ENCODE measurements at regions not wholly inside any gene's neighbourhood (a gene's known extent, or its start where the extent isn't known, plus 50 kb on each side); places are given as distances from the start of the nearest gene placed in this dataset.

DNA sequence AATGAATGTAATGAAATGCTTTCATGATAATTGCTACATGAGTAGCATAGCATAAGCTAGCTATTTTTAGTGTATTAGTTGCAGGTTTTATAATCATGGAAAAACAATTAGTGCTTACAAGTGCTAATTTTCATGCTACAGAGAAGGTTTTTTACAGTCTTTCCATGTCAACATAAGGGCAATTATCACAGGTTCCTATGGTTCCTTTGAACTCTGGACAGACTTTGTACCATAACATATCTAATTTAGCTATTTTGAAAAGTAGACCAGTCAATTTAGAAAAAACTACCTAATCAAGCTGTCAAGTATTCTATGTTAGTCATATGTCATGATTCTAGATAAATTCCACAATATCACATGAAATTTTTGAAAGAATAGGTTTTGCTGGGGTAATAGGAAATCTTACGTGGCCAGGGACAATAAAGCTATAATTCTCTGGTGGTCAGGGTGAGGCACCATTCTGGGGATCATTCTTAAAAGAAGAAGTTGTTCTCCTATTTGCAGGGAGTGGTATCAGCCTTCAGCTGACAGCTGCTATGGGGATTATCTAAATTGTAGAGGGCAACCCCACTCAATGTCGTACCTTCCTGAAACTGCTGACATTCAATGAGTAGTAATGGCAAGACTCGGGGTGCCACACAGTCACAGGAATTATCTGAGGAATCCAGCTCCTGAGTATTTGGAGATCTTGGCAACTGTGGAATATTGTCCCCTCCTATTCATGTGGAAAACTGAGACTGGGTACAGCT lies 724.0 kb upstream of the LINC00305 start:
- no peaks in the 10 kb centered on the region for H3K27me3 ChIP-seq (ENCODE audit: control insufficient read depth, insufficient read depth)
- H3K4me1 ChIP-seq (ENCODE audit: control insufficient read depth, insufficient read depth, low read length) = no peaks in the 10 kb centered on the region
- ATAC-seq (no peak), DNase-seq (no peak)
- H3K4me3 ChIP-seq (ENCODE audit: low read length) = no peak overlapping the region
- no peaks in the 10 kb centered on the region for H3K9me3 ChIP-seq (ENCODE audit: control insufficient read depth, low read length)
- 56% methylated on average over 3 of the region's 3 CpGs for WGBS
- H3K27ac ChIP-seq (ENCODE audit: low read length) = no peak overlapping the region
- intact Hi-C loops (cut with DNase I) = no loop called here

DNA sequence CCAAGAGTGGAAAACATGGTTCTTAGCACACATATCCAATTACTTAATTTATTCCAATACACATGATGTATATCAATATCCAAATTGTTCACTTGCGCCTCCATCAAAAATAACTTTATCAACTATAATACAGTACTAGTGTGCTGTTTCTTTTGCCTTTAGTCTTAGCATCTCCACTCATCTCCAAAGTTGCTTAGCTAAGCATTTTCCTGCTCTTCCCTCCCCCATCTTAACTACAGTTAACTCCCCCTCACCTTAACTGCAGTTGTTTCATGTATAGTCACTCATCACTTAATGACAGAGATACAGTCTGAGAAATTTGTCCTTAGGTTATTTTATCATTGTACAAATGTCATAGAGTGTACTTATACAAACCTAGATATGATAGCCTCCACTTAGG lies 705.2 kb upstream of the LINC00305 start:
- ATAC-seq (no peak), DNase-seq (no peak)
- H3K4me1 ChIP-seq (ENCODE audit: control insufficient read depth, insufficient read depth, low read length) = no peaks in the 10 kb centered on the region
- no peaks in the 10 kb centered on the region for H3K9me3 ChIP-seq (ENCODE audit: control insufficient read depth, low read length)
- 95% methylated on average over 1 of the region's 1 CpG for WGBS
- H3K27me3 ChIP-seq (ENCODE audit: control insufficient read depth, insufficient read depth) = no peaks in the 10 kb centered on the region
- H3K4me3 ChIP-seq (ENCODE audit: low read length) = no peak overlapping the region
- H3K27ac ChIP-seq (ENCODE audit: low read length) = no peak overlapping the region
- intact Hi-C loops (cut with DNase I) = no loop called here

GRCh38 chr18:64852281-64852680 lies 703.4 kb upstream of the LINC00305 start:
- no peak overlapping the region for H3K4me3 ChIP-seq (ENCODE audit: low read length)
- intact Hi-C loops (cut with DNase I) = no loop called here
- DNase-seq (no peak), ATAC-seq (no peak)
- H3K4me1 ChIP-seq (ENCODE audit: control insufficient read depth, insufficient read depth, low read length) = no peaks in the 10 kb centered on the region
- H3K27me3 ChIP-seq (ENCODE audit: control insufficient read depth, insufficient read depth) = no peaks in the 10 kb centered on the region
- no peak overlapping the region for H3K27ac ChIP-seq (ENCODE audit: low read length)
- 85% methylated on average over 5 of the region's 5 CpGs for WGBS
- no peaks in the 10 kb centered on the region for H3K9me3 ChIP-seq (ENCODE audit: control insufficient read depth, low read length)

- intact Hi-C loops (cut with DNase I) = no loop called here
- no peaks in the 10 kb centered on the region for H3K27me3 ChIP-seq (ENCODE audit: control insufficient read depth, insufficient read depth)
- no peaks in the 10 kb centered on the region for H3K9me3 ChIP-seq (ENCODE audit: control insufficient read depth, low read length)
- H3K27ac ChIP-seq (ENCODE audit: low read length) = no peak overlapping the region
- DNase-seq = no peak
- 77% methylated on average over 6 of the region's 6 CpGs for WGBS
- no peak overlapping the region for H3K4me3 ChIP-seq (ENCODE audit: low read length)
- ATAC-seq = no peak
- no peaks in the 10 kb centered on the region for H3K4me1 ChIP-seq (ENCODE audit: control insufficient read depth, insufficient read depth, low read length)
These were observed 702.8 kb upstream of the LINC00305 start for GRCh38 chr18:64851726-64852125.

DNA sequence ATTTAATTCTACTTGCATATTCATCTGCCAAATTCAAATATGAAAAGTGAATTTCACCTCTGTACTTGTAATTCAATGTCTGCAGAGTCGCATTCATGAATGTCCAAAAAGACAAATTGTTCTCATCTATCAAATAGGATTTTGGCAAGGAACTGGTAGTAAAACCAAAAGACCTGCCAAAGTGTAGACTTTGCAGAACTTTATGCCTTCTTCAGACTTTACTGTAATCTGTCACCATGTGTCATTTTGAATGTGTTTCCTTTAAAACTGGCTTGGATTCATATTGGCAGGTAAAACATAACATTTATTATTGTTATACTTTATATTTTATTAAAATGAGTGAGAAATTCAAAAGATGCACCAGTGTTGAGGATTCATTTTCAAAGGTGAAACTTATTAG lies 701.9 kb upstream of the LINC00305 start:
- Histone ChIP-seq H3K27me3 (ENCODE audit: control insufficient read depth, insufficient read depth) (no peaks in the 10 kb centered on the region), H3K4me3 (ENCODE audit: low read length) (no peak overlapping the region), H3K9me3 (ENCODE audit: control insufficient read depth, low read length) (no peaks in the 10 kb centered on the region), H3K4me1 (ENCODE audit: control insufficient read depth, insufficient read depth, low read length) (no peaks in the 10 kb centered on the region), H3K27ac (ENCODE audit: low read length) (no peak overlapping the region)
- DNase-seq (no peak), ATAC-seq (no peak)
- 69% methylated on average over 1 of the region's 1 CpG for WGBS
- intact Hi-C loops (cut with DNase I) = no loop called here

DNA sequence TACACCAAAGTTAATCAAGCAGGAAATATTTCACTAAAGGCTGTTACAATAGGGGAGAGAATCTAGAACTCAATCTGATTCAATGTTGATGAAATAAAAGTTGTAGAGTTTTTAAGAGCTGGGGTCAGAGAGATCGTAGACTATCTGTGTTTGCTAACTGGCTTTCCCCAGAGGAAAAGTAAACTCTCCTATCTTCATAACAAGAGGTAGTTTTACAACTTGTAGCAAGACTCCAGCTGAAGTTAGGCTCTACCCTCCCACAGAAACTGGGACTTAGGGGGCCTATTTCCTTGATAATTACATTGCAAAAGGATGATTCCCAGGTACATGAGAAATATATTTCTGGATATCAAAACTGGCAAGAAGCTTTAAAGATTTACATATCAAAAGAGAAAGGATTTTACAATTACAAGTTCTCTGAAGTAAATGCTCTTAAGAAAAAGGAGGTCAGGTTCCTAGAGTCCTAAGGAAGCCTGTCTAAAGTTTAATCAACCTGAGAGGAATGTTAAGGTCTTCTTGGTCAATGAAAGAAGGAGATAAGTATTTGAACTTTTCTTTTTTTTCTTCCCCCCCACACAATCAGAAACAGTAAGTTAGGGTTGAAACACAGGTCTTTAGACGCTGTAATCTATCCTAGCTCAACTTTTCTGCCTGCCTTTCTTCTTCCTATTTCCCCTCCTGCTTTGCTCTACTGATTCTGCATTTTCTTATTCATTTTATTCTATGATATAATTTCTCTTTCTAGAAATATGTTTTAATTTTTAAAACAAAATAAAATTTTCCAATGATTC lies 692.2 kb upstream of the LINC00305 start:
- H3K27ac ChIP-seq (ENCODE audit: low read length) = no peak overlapping the region
- ATAC-seq (no peak), DNase-seq (no peak)
- no peaks in the 10 kb centered on the region for H3K4me1 ChIP-seq (ENCODE audit: control insufficient read depth, insufficient read depth, low read length)
- WGBS = 58% methylated on average over 2 of the region's 2 CpGs
- H3K9me3 ChIP-seq (ENCODE audit: control insufficient read depth, low read length) = no peaks in the 10 kb centered on the region
- no peaks in the 10 kb centered on the region for H3K27me3 ChIP-seq (ENCODE audit: control insufficient read depth, insufficient read depth)
- H3K4me3 ChIP-seq (ENCODE audit: low read length) = no peak overlapping the region
- intact Hi-C loops (cut with DNase I) = no loop called here

GRCh38 chr18:64810354-64810753 lies 661.5 kb upstream of the LINC00305 start:
- DNase-seq = no peak
- H3K27ac ChIP-seq (ENCODE audit: low read length) = no peak overlapping the region
- intact Hi-C loops (cut with DNase I) = no loop called here
- H3K9me3 ChIP-seq (ENCODE audit: control insufficient read depth, low read length) = no peaks in the 10 kb centered on the region
- no peaks in the 10 kb centered on the region for H3K27me3 ChIP-seq (ENCODE audit: control insufficient read depth, insufficient read depth)
- 83% methylated on average over 3 of the region's 3 CpGs for WGBS
- H3K4me3 ChIP-seq (ENCODE audit: low read length) = no peak overlapping the region
- H3K4me1 ChIP-seq (ENCODE audit: control insufficient read depth, insufficient read depth, low read length) = no peaks in the 10 kb centered on the region
- ATAC-seq = no peak

DNA sequence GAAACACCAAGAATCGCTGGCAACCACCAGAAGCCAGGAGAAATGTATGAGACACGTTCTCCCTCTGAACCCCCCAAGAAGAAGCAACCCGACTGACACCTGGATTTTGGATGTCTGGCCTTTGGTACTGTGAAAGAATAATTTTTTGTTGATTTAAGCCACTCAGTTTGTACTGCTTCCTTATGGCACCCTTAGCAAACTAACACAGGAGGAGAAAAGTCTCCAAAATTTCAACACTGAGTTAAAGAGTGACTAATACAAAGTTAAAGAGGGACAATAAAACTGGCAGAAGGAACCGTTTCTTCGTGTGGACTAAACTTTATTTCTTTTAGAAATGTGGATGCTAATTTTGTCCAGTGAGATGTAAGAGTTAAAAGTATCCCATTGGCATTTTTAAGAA lies 660.9 kb upstream of the LINC00305 start:
- Histone ChIP-seq H3K4me3 (ENCODE audit: low read length) (no peak overlapping the region), H3K9me3 (ENCODE audit: control insufficient read depth, low read length) (no peaks in the 10 kb centered on the region), H3K27ac (ENCODE audit: low read length) (no peak overlapping the region), H3K4me1 (ENCODE audit: control insufficient read depth, insufficient read depth, low read length) (no peaks in the 10 kb centered on the region), H3K27me3 (ENCODE audit: control insufficient read depth, insufficient read depth) (no peaks in the 10 kb centered on the region)
- DNase-seq = no peak
- no peak for ATAC-seq
- WGBS = 82% methylated on average over 5 of the region's 5 CpGs
- intact Hi-C loops (cut with DNase I) = no loop called here

DNA sequence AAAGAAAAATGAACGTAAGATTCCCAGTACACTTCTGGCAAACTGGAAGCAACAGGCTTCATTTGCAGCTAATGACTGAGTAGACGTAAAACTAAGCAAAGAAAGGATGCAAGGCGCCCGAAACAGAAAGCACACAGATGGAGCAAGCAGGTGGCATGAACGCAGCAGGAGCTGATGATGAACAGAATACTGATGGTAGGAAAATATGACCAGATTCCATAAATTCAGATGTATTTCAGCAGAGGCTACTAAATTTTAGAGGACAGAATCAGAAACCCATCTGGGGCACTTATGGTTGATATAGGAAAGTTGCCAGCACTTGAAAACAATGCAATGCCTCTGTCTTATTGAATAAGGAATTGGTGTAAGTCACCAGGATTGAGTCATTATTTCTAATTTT lies 658.7 kb upstream of the LINC00305 start:
- no peak for ATAC-seq
- Histone ChIP-seq H3K27me3 (ENCODE audit: control insufficient read depth, insufficient read depth) (no peaks in the 10 kb centered on the region), H3K9me3 (ENCODE audit: control insufficient read depth, low read length) (no peaks in the 10 kb centered on the region), H3K4me3 (ENCODE audit: low read length) (no peak overlapping the region), H3K4me1 (ENCODE audit: control insufficient read depth, insufficient read depth, low read length) (no peaks in the 10 kb centered on the region), H3K27ac (ENCODE audit: low read length) (no peak overlapping the region)
- DNase-seq = no peak
- WGBS = 91% methylated on average over 5 of the region's 5 CpGs
- intact Hi-C loops (cut with DNase I) = no loop called here

DNA sequence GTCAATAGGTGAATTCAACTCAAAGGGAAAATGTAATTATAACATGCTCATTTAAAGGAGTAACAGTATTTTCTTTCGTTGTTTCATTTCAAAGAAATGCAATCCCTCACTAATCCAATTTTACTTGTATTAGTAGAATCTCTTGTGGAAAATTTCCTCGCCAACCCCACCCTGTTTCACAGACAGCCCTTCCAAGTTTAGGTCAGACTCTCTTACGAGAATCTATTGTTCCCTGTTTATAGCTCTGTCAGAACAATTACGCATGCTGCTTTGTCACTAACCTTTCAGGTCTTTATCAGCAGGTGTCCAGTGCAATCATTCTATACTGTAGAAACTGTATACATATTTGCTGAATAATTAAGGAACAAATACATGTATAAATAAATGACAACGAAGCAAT lies 657.8 kb upstream of the LINC00305 start:
- ATAC-seq = no peak
- DNase-seq = no peak
- intact Hi-C loops (cut with DNase I) = no loop called here
- Histone ChIP-seq H3K9me3 (ENCODE audit: control insufficient read depth, low read length) (no peaks in the 10 kb centered on the region), H3K27me3 (ENCODE audit: control insufficient read depth, insufficient read depth) (no peaks in the 10 kb centered on the region), H3K4me3 (ENCODE audit: low read length) (no peak overlapping the region), H3K27ac (ENCODE audit: low read length) (no peak overlapping the region), H3K4me1 (ENCODE audit: control insufficient read depth, insufficient read depth, low read length) (no peaks in the 10 kb centered on the region)
- WGBS = 84% methylated on average over 5 of the region's 5 CpGs

GRCh38 chr18:64806232-64806631 lies 657.3 kb upstream of the LINC00305 start:
- 86% methylated on average over 2 of the region's 2 CpGs for WGBS
- intact Hi-C loops (cut with DNase I) = no loop called here
- Histone ChIP-seq H3K4me1 (ENCODE audit: control insufficient read depth, insufficient read depth, low read length) (no peaks in the 10 kb centered on the region), H3K27ac (ENCODE audit: low read length) (no peak overlapping the region), H3K27me3 (ENCODE audit: control insufficient read depth, insufficient read depth) (no peaks in the 10 kb centered on the region), H3K4me3 (ENCODE audit: low read length) (no peak overlapping the region), H3K9me3 (ENCODE audit: control insufficient read depth, low read length) (no peaks in the 10 kb centered on the region)
- ATAC-seq = no peak
- DNase-seq = no peak

Data from right cardiac atrium (tissue), 5 donors.